ENCODE measurements at regions not wholly inside any gene's neighbourhood (a gene's known extent, or its start where the extent isn't known, plus 50 kb on each side); places are given as distances from the start of the nearest gene placed in this dataset.

- TF ChIP-seq TBP (optimal IDR thresholded peaks at IDR 0.05; ENCODE audit: low read depth, low read length) = no peak
- no peak for TF ChIP-seq RFX5 (IDR thresholded peaks at IDR 0.05; ENCODE audit: low read depth, low read length)
- no peak for TF ChIP-seq CTCF (IDR thresholded peaks at IDR 0.05 in 2 of 3, conservative IDR thresholded peaks at IDR 0.05 in 1 of 3; ENCODE audit: insufficient read depth in 2 of 3, low read depth in 1 of 3, low read length in 3 of 3)
- TF ChIP-seq FIP1L1 (IDR thresholded peaks at IDR 0.05; ENCODE audit: low read depth, low read length, poor library complexity, severe bottlenecking) = no peak
- no peak for TF ChIP-seq CREB1 (IDR thresholded peaks at IDR 0.05)
- TF ChIP-seq CREB1 (CRISPR knock-in tag; IDR thresholded peaks at IDR 0.05) = no peak
- TF ChIP-seq SIN3A (IDR thresholded peaks at IDR 0.05; ENCODE audit: borderline replicate concordance in 2 of 2, control insufficient read depth in 1 of 2, low read depth in 2 of 2, low read length in 2 of 2) = no peak
- no peak for TF ChIP-seq ZNF408 (CRISPR knock-in tag; IDR thresholded peaks at IDR 0.05; ENCODE audit: low read depth)
- TF ChIP-seq E2F6 (IDR thresholded peaks at IDR 0.05; ENCODE audit: borderline replicate concordance in 1 of 2, extremely low read depth in 1 of 2, insufficient read depth in 1 of 2, insufficient read length in 1 of 2, low read depth in 1 of 2, low read length in 1 of 2, poor library complexity in 1 of 2, severe bottlenecking in 1 of 2) = no peak
- no peak for TF ChIP-seq TCF7L2 (IDR thresholded peaks at IDR 0.05; ENCODE audit: low read depth, low read length)
- no peak for TF ChIP-seq ZNF23 (CRISPR knock-in tag; IDR thresholded peaks at IDR 0.05)
These were observed 124.8 kb upstream of the CNTN3 start for GRCh38 chr3:74739242-74739641.

All from K562 (cell line).